ENCODE measurements at regions not wholly inside any gene's neighbourhood (a gene's known extent, or its start where the extent isn't known, plus 50 kb on each side); places are given as distances from the start of the nearest gene placed in this dataset.

GRCh38 chr14:27098451-27098850, 500.6 kb upstream of the NOVA1 start:
- TF ChIP-seq EGR1 (IDR thresholded peaks at IDR 0.05) (no peak), NFIC (IDR thresholded peaks at IDR 0.05) (no peak), EP300 (IDR thresholded peaks at IDR 0.05; ENCODE audit: borderline replicate concordance) (no peak), TEAD4 (IDR thresholded peaks at IDR 0.05) (no peak), RAD21 (IDR thresholded peaks at IDR 0.05; ENCODE audit: low read depth) (no peak), ZBTB7A (IDR thresholded peaks at IDR 0.05; ENCODE audit: low read depth) (no peak), YY1 (IDR thresholded peaks at IDR 0.05; ENCODE audit: low read depth) (no peak), MAX (IDR thresholded peaks at IDR 0.05) (no peak), TAF1 (IDR thresholded peaks at IDR 0.05; ENCODE audit: low read depth) (no peak)
